H1 (cell line): ENCODE measurements at regions not wholly inside any gene's neighbourhood (a gene's known extent, or its start where the extent isn't known, plus 50 kb on each side); places are given as distances from the start of the nearest gene placed in this dataset.

ENCODE experiments used
- CTCF ChIA-PET: fragments of 300-600 bp; sonication (Branson Sonifier 250); formaldehyde crosslinking; loops from one replicate; lab custom pipeline; 2021; ENCODE audit not compliant: partially characterized antibody; lab: Charles Lee
- POLR2A ChIA-PET: fragments of 300-600 bp; sonication (Branson Sonifier 250); formaldehyde crosslinking; loops from one replicate; lab custom pipeline; 2021; ENCODE audit warnings: inconsistent platforms; ENCODE audit not compliant: partially characterized antibody; lab: Charles Lee
- DNase-seq, 2 experiments: peaks; one replicate each; pipeline versions ENCODE4 v3.0.0 to v3.0.0-alpha.2; 2010 to 2022; ENCODE audit warnings: low spot score in 2 of 2, low read depth in 1 of 2, mixed read lengths in 1 of 2
- FAIRE-seq: peaks from 2 replicates; lab custom pipeline; 2011; peaks lifted over from hg19 to GRCh38; lab: Jason Lieb, UNC
- H2AFZ ChIP-seq: 2 replicates; pipeline ENCODE4 v1.8.1; 2012; ENCODE audit warnings: low read length, inconsistent platforms
- H2AK5ac ChIP-seq: 2 replicates; pipeline ENCODE4 v1.6.1; 2013; ENCODE audit warnings: low read depth, low read length
- H2BK120ac ChIP-seq: replicated peaks from 2 replicates; pipeline ENCODE3; 2013; ENCODE audit warnings: low read depth, low read length, inconsistent platforms
- H2BK12ac ChIP-seq: 2 replicates; pipeline ENCODE4 v1.6.1; 2013; ENCODE audit warnings: low read depth, low read length
- H2BK15ac ChIP-seq: 2 replicates; pipeline ENCODE4 v1.6.1; 2013; ENCODE audit warnings: low read length
- H2BK20ac ChIP-seq: 2 replicates; pipeline ENCODE4 v1.6.1; 2013; ENCODE audit warnings: low read length
- H2BK5ac ChIP-seq: 2 replicates; pipeline ENCODE4 v1.6.1; 2013; ENCODE audit warnings: low read depth, low read length
- H3K14ac ChIP-seq: 2 replicates; pipeline ENCODE4 v1.6.1; 2013; ENCODE audit warnings: inconsistent platforms; ENCODE audit not compliant: insufficient read length
- H3K18ac ChIP-seq: 2 replicates; pipeline ENCODE4 v1.6.1; 2013; ENCODE audit warnings: low read length; ENCODE audit errors: extremely low read depth
- H3K23ac ChIP-seq: 2 replicates; pipeline ENCODE4 v1.6.1; 2013; ENCODE audit warnings: inconsistent platforms; ENCODE audit not compliant: insufficient read length
- H3K23me2 ChIP-seq: 2 replicates; pipeline ENCODE4 v1.6.1; 2013; ENCODE audit warnings: low read depth, low read length
- H3K27ac ChIP-seq: 2 replicates; pipeline ENCODE4 v1.6.1; 2011; ENCODE audit warnings: low read depth, low read length, inconsistent platforms
- H3K27me3 ChIP-seq, 4 experiments: replicated peaks in 1 of 4; 1 replicate in 1 of 4; 2 replicates in 3 of 4; pipeline versions ENCODE4 v1.6.1 to v1.8.1; 2011 to 2013; ENCODE audit warnings: low read length in 3 of 4, mild to moderate bottlenecking in 3 of 4, inconsistent platforms in 2 of 4, mixed read lengths in 2 of 4, moderate library complexity in 1 of 4; ENCODE audit not compliant: control insufficient read depth in 3 of 4, insufficient read depth in 3 of 4; ENCODE audit errors: extremely low read depth in 1 of 4
- H3K36me3 ChIP-seq, 4 experiments: 2 replicates each; pipeline versions ENCODE4 v1.6.1 to v1.8.1; 2011 to 2013; ENCODE audit warnings: mild to moderate bottlenecking in 4 of 4, low read length in 3 of 4, moderate library complexity in 2 of 4, control low read depth in 1 of 4, inconsistent platforms in 1 of 4; ENCODE audit not compliant: insufficient read depth in 4 of 4, control insufficient read depth in 2 of 4
- H3K4ac ChIP-seq: replicated peaks from 2 replicates; pipeline ENCODE3; 2013; ENCODE audit warnings: low read length, low read depth, mixed read lengths, inconsistent platforms; ENCODE audit not compliant: insufficient read length
- H3K4me1 ChIP-seq, 4 experiments: replicated peaks in 1 of 4; 1 replicate in 1 of 4; 2 replicates in 3 of 4; pipeline versions ENCODE4 v1.6.1 to v1.8.1; 2011 to 2013; ENCODE audit warnings: low read length in 3 of 4, inconsistent platforms in 2 of 4, mixed read lengths in 1 of 4; ENCODE audit not compliant: insufficient read depth in 4 of 4, control insufficient read depth in 3 of 4
- H3K4me2 ChIP-seq, 2 experiments: 2 replicates each; pipeline versions ENCODE4 v1.6.1 to v1.8.1; 2011 to 2013; ENCODE audit warnings: low read depth in 2 of 2, low read length in 2 of 2, control low read depth in 1 of 2, inconsistent platforms in 1 of 2, mild to moderate bottlenecking in 1 of 2; ENCODE audit not compliant: insufficient read depth in 1 of 2
- H3K4me3 ChIP-seq, 4 experiments: fragments of 200-600, 300-600 bp in 1 of 4; sonication (generic), shearing (Covaris generic), sonication (Bioruptor Twin) in 1 of 4; 2 replicates each; pipeline versions ENCODE4 v1.5.1 to v1.8.1; 2011 to 2016; ENCODE audit warnings: low read length in 4 of 4, low read depth in 3 of 4, control low read depth in 2 of 4, inconsistent platforms in 2 of 4, mild to moderate bottlenecking in 2 of 4, mixed read lengths in 1 of 4, moderate library complexity in 1 of 4; ENCODE audit not compliant: insufficient read depth in 2 of 4; ENCODE audit errors: extremely low read depth in 1 of 4
- H3K56ac ChIP-seq: replicated peaks from 2 replicates; pipeline ENCODE3; 2013; ENCODE audit warnings: low read depth, mild to moderate bottlenecking, mixed read lengths, low read length, inconsistent platforms; ENCODE audit not compliant: insufficient read length
- H3K79me1 ChIP-seq: 2 replicates; pipeline ENCODE4 v1.6.1; 2013; ENCODE audit warnings: low read depth, low read length, control low read depth
- H3K79me2 ChIP-seq, 2 experiments: 2 replicates each; pipeline versions ENCODE4 v1.6.1 to v1.8.1; 2012 to 2013; ENCODE audit warnings: low read length in 2 of 2, mild to moderate bottlenecking in 2 of 2, inconsistent platforms in 1 of 2; ENCODE audit not compliant: insufficient read depth in 2 of 2, control insufficient read depth in 1 of 2
- H3K9ac ChIP-seq, 4 experiments: replicated peaks in 1 of 4; 1 replicate in 1 of 4; 2 replicates in 3 of 4; pipeline versions ENCODE4 v1.6.1 to v1.8.1; 2011 to 2013; ENCODE audit warnings: low read depth in 3 of 4, low read length in 3 of 4, control low read depth in 2 of 4, mild to moderate bottlenecking in 2 of 4, moderate library complexity in 2 of 4, inconsistent platforms in 1 of 4; ENCODE audit errors: extremely low read depth in 1 of 4
- H3K9me3 ChIP-seq, 2 experiments: 2 replicates each; pipeline versions ENCODE4 v1.6.1 to v1.8.1; 2012 to 2013; ENCODE audit warnings: mild to moderate bottlenecking in 2 of 2, moderate library complexity in 2 of 2, control low read depth in 1 of 2, inconsistent platforms in 1 of 2, low read depth in 1 of 2, low read length in 1 of 2, mixed read lengths in 1 of 2; ENCODE audit not compliant: insufficient read depth in 2 of 2
- H4K20me1 ChIP-seq, 2 experiments: replicated peaks in 1 of 2; 2 replicates each; pipeline versions ENCODE3 to v1.8.1; 2011 to 2013; ENCODE audit warnings: inconsistent platforms in 2 of 2, low read length in 2 of 2, mild to moderate bottlenecking in 1 of 2; ENCODE audit not compliant: insufficient read depth in 2 of 2, control insufficient read depth in 1 of 2
- H4K5ac ChIP-seq: 2 replicates; pipeline ENCODE4 v1.6.1; 2013; ENCODE audit warnings: low read length, low read depth, mixed read lengths, inconsistent platforms; ENCODE audit not compliant: insufficient read length
- H4K8ac ChIP-seq: 2 replicates; pipeline ENCODE4 v1.8.0; 2013; ENCODE audit warnings: mild to moderate bottlenecking, moderate library complexity, low read length, inconsistent platforms; ENCODE audit not compliant: insufficient read depth; ENCODE audit errors: extremely low read depth
- H4K91ac ChIP-seq: replicated peaks from 2 replicates; pipeline ENCODE3; 2013; ENCODE audit warnings: low read length, mixed read lengths, inconsistent platforms; ENCODE audit not compliant: insufficient read length
- E2F6 ChIP-seq: IDR thresholded peaks from 2 replicates; pipeline ENCODE4 v1.6.1; 2012; ENCODE audit warnings: inconsistent platforms
- EP300 ChIP-seq, 2 experiments: IDR thresholded peaks; 1 replicate in 1 of 2; 2 replicates in 1 of 2; pipeline ENCODE4 v1.6.1; 2011 to 2012; ENCODE audit warnings: low read depth in 2 of 2, low read length in 2 of 2, mild to moderate bottlenecking in 2 of 2, borderline replicate concordance in 1 of 2, inconsistent platforms in 1 of 2, moderate library complexity in 1 of 2
- FOSL1 ChIP-seq: IDR thresholded peaks from 2 replicates; pipeline ENCODE4 v1.6.1; 2011; ENCODE audit warnings: mild to moderate bottlenecking, low read depth, low read length, moderate library complexity; ENCODE audit not compliant: insufficient read depth
- MAX ChIP-seq: IDR thresholded peaks from 2 replicates; pipeline ENCODE4 v1.6.1; 2012; ENCODE audit warnings: inconsistent platforms
- WGBS, 2 experiments: shearing (Covaris generic) in 1 of 2; methylation state at CpG; one replicate each; pipeline versions ENCODE4 v1.1.6 to v1.1.7; 2013 to 2015; ENCODE audit warnings: low lambda C conversion rate in 2 of 2, mixed read lengths in 2 of 2, inconsistent platforms in 1 of 2, low coverage in 1 of 2, missing lambda C conversion rate in 1 of 2; ENCODE audit not compliant: insufficient replicate concordance in 2 of 2, insufficient coverage in 1 of 2, insufficient read length in 1 of 2; ENCODE audit errors: extremely low coverage in 1 of 2, missing lambda C conversion rate in 1 of 2; 5-methylcytosine and 5-hydroxymethylcytosine counted together

- Histone ChIP-seq H3K27ac (no peak overlapping the region), H2AK5ac (no peak overlapping the region), H3K56ac (no peak overlapping the region), H3K14ac (no peak overlapping the region), H4K91ac (no peak overlapping the region), H4K20me1 (no peaks in the 10 kb centered on the region), H2BK120ac (no peak overlapping the region), H3K23me2 (no peaks in the 10 kb centered on the region; the same call in 1 of the 2 replicates), H3K36me3 (no peaks in the 10 kb centered on the region), H3K4me2 (no peak overlapping the region), H3K18ac (no peak overlapping the region), H2BK15ac (no peak overlapping the region), H3K9ac (no peak overlapping the region), H3K4me3 (no peak overlapping the region), H3K79me1 (no peaks in the 10 kb centered on the region), H3K23ac (no peak overlapping the region), H2BK12ac (no peak overlapping the region), H4K5ac (no peak overlapping the region), H3K27me3 (no peaks in the 10 kb centered on the region), H2BK5ac (no peak overlapping the region), H2AFZ (no peak overlapping the region), H2BK20ac (no peak overlapping the region), H3K9me3 (no peaks in the 10 kb centered on the region), H3K4me1 (no peaks in the 10 kb centered on the region; a peak in 3 of 7 replicates), H3K4ac (no peak overlapping the region), H3K79me2 (no peaks in the 10 kb centered on the region), H4K8ac (no peak overlapping the region)
- ChIA-PET CTCF (interaction anchor here (0.7 to 1.9 kb wide), 4 partner anchors 229 to 600 kb away, joined by 3 to 5 read pairs (median 4); no protein-coding TSS in a partner anchor), POLR2A (no interaction called here)
- FAIRE-seq (no peak), DNase-seq (no peak)
- TF ChIP-seq FOSL1 (no peak), EP300 (IDR thresholded peaks at IDR 0.05; ENCODE audit: borderline replicate concordance in 1 of 2, low read depth in 2 of 2, low read length in 2 of 2) (no peak), MAX (peak; percentile 68), E2F6 (peak; percentile 72)
- WGBS, 2 experiments = 60% methylated on average over 4 of the region's 4 CpGs; no CpG with 5 or more reads in 1 of the 2 experiments
These were observed 286.7 kb downstream of the NFIB start for GRCh38 chr9:14027116-14027800.
